Left cardiac atrium (tissue), 4 donors: ENCODE measurements at regions not wholly inside any gene's neighbourhood (a gene's known extent, or its start where the extent isn't known, plus 50 kb on each side); places are given as distances from the start of the nearest gene placed in this dataset.

Experiments used
- ATAC-seq, 2 donors: fragments of 200-7000 bp; cut with Tn5 transposase; one replicate each; pipeline ENCODE4 v1.9.1; 2020; ENCODE audit warnings: mild to moderate bottlenecking in 2 of 2, moderate library complexity in 2 of 2
- DNase-seq: peaks from one replicate; pipeline ENCODE4 v3.0.0-alpha.2; 2020
- intact Hi-C, 2 donors: fragments of 100-400 bp; cut with DNase I; formaldehyde crosslinking; loops; one replicate each; pipeline versions ENCODE4 v1.14.1 to v1.15.1; 2022 to 2023
- donor health status: DM: no; HTN: yes; CAD: no.
- donor health status: DM: no; HTN: yes; CAD: no; lungs with severe emphysema.
- donor health status: DM: yes; HTN: yes; CAD: no.
- donor health status: Dilated cardiomyopathy.

- intact Hi-C loops: loop anchor here in 1 of 2 donors (5.0 kb wide), 1 partner anchor 53 kb away; no protein-coding TSS in a partner anchor
- ATAC-seq (no peak), DNase-seq (no peak)
Measured at GRCh38 chr2:240290432-240291336, 144.8 kb upstream of the GPC1 start.

GRCh38 chr2:240291337-240292034 lies 144.0 kb upstream of the GPC1 start:
- intact Hi-C loops: loop anchor here in 1 of 2 donors (5.0 kb wide), 1 partner anchor 54 kb away; no protein-coding TSS in a partner anchor
- ATAC-seq (no peak), DNase-seq (no peak)

- no peak for DNase-seq
- no peak for ATAC-seq
- intact Hi-C loops: loop anchor here in 1 of 2 donors (5.0 kb wide), 1 partner anchor 55 kb away; no protein-coding TSS in a partner anchor
Measured at GRCh38 chr2:240292035-240292574, 143.4 kb upstream of the GPC1 start.

GRCh38 chr2:240292619-240293525 lies 142.6 kb upstream of the GPC1 start:
- intact Hi-C loops: loop anchor here in 1 of 2 donors (5.0 kb wide), 1 partner anchor 56 kb away; no protein-coding TSS in a partner anchor
- DNase-seq: no peak
- no peak for ATAC-seq

GRCh38 chr2:240293557-240294461 lies 141.7 kb upstream of the GPC1 start:
- intact Hi-C loops: loop anchor here in 1 of 2 donors (5.0 kb wide), 1 partner anchor 57 kb away; no protein-coding TSS in a partner anchor
- DNase-seq (peak; percentile 51), ATAC-seq (peak; percentile 72 to 77)

GRCh38 chr2:240294514-240294913 lies 140.9 kb upstream of the GPC1 start:
- intact Hi-C loops: loop anchor here in 1 of 2 donors (5.0 kb wide), 1 partner anchor 57 kb away; no protein-coding TSS in a partner anchor
- ATAC-seq (no peak), DNase-seq (no peak)

GRCh38 chr2:240295256-240296103 lies 140.0 kb upstream of the GPC1 start:
- ATAC-seq: no peak
- intact Hi-C loops: no loop called here
- no peak for DNase-seq

- ATAC-seq (no peak), DNase-seq (no peak)
- intact Hi-C loops: no loop called here
Measured at GRCh38 chr2:240296104-240296406, 139.4 kb upstream of the GPC1 start.

- no peak for DNase-seq
- intact Hi-C loops: no loop called here
- ATAC-seq: no peak
Measured at GRCh38 chr2:240296476-240297255, 138.8 kb upstream of the GPC1 start.

GRCh38 chr2:240297256-240298116 lies 138.0 kb upstream of the GPC1 start:
- intact Hi-C loops: no loop called here
- DNase-seq (peak; percentile 68), ATAC-seq (peak; percentile 80 to 84)

GRCh38 chr2:240298117-240298790 lies 137.2 kb upstream of the GPC1 start:
- intact Hi-C loops: no loop called here
- ATAC-seq (no peak), DNase-seq (no peak)

GRCh38 chr2:240298803-240299709 lies 136.4 kb upstream of the GPC1 start:
- intact Hi-C loops: no loop called here
- ATAC-seq: no peak
- no peak for DNase-seq

GRCh38 chr2:240299710-240300068 lies 135.8 kb upstream of the GPC1 start:
- no peak for ATAC-seq
- no peak for DNase-seq
- intact Hi-C loops: loop anchor here in 1 of 2 donors (10.0 kb wide), 1 partner anchor 135 kb away; the partner anchor contains the start of gene GPC1
